IPS-18a (cell line): ENCODE measurements at regions not wholly inside any gene's neighbourhood (a gene's known extent, or its start where the extent isn't known, plus 50 kb on each side); places are given as distances from the start of the nearest gene placed in this dataset.

Source experiments
- H3K27ac ChIP-seq: one replicate; pipeline ENCODE4 v1.5.1; 2013; ENCODE audit warnings: low read length
- H3K27me3 ChIP-seq: one replicate; pipeline ENCODE4 v1.6.1; 2013; ENCODE audit warnings: mild to moderate bottlenecking, low read length; ENCODE audit not compliant: control insufficient read depth, insufficient read depth
- H3K36me3 ChIP-seq: one replicate; pipeline ENCODE4 v1.6.1; 2013; ENCODE audit warnings: low read depth, low read length; ENCODE audit not compliant: control insufficient read depth
- H3K4me1 ChIP-seq: one replicate; pipeline ENCODE4 v1.6.1; 2013; ENCODE audit warnings: low read depth, low read length; ENCODE audit not compliant: control insufficient read depth
- H3K4me3 ChIP-seq: one replicate; pipeline ENCODE4 v1.5.1; 2013; ENCODE audit warnings: low read length
- H3K9ac ChIP-seq: one replicate; pipeline ENCODE4 v1.6.1; 2013; ENCODE audit warnings: mild to moderate bottlenecking, low read length, moderate library complexity
- H3K9me3 ChIP-seq: one replicate; pipeline ENCODE4 v1.6.1; 2013; ENCODE audit warnings: low read depth, low read length; ENCODE audit not compliant: control insufficient read depth

- Histone ChIP-seq H3K9me3 (no peaks in the 10 kb centered on the region), H3K4me1 (peaks cover 11% of the 10 kb centered on the region), H3K27ac (no peak overlapping the region), H3K27me3 (no peaks in the 10 kb centered on the region), H3K36me3 (no peaks in the 10 kb centered on the region), H3K9ac (no peak overlapping the region), H3K4me3 (no peak overlapping the region)
These were observed 290.2 kb downstream of the AKAIN1 start for GRCh38 chr18:4906856-4907255.

- Histone ChIP-seq H3K4me1 (no peaks in the 10 kb centered on the region), H3K9me3 (peaks cover 11% of the 10 kb centered on the region), H3K4me3 (no peak overlapping the region), H3K27me3 (no peaks in the 10 kb centered on the region), H3K9ac (no peak overlapping the region), H3K36me3 (no peaks in the 10 kb centered on the region), H3K27ac (no peak overlapping the region)
These were observed 308.6 kb downstream of the AKAIN1 start for GRCh38 chr18:4888251-4889040.

- Histone ChIP-seq H3K27me3 (no peaks in the 10 kb centered on the region), H3K27ac (no peak overlapping the region), H3K4me3 (no peak overlapping the region), H3K36me3 (no peaks in the 10 kb centered on the region), H3K9me3 (no peaks in the 10 kb centered on the region), H3K9ac (no peak overlapping the region), H3K4me1 (no peaks in the 10 kb centered on the region)
These were observed 318.6 kb downstream of the AKAIN1 start for GRCh38 chr18:4878480-4878879.

GRCh38 chr18:4871197-4871596 is 325.9 kb downstream of the AKAIN1 start:
- H3K4me3 ChIP-seq, result no peak overlapping the region
- H3K27me3 ChIP-seq, result no peaks in the 10 kb centered on the region
- H3K9ac ChIP-seq, result no peak overlapping the region
- H3K9me3 ChIP-seq, result peaks cover 8% of the 10 kb centered on the region
- no peak overlapping the region for H3K27ac ChIP-seq
- no peaks in the 10 kb centered on the region for H3K36me3 ChIP-seq
- H3K4me1 ChIP-seq, result peaks cover 12% of the 10 kb centered on the region

- Histone ChIP-seq H3K4me3 (no peak overlapping the region), H3K4me1 (peaks cover 19% of the 10 kb centered on the region), H3K36me3 (no peaks in the 10 kb centered on the region), H3K9ac (no peak overlapping the region), H3K9me3 (peaks cover 8% of the 10 kb centered on the region), H3K27me3 (no peaks in the 10 kb centered on the region), H3K27ac (no peak overlapping the region)
These were observed 326.8 kb downstream of the AKAIN1 start for GRCh38 chr18:4870177-4870773.

GRCh38 chr18:4869155-4869554 is 327.9 kb downstream of the AKAIN1 start:
- Histone ChIP-seq H3K27ac (peak overlapping the region; percentile 14), H3K9ac (no peak overlapping the region), H3K4me1 (peaks cover 19% of the 10 kb centered on the region), H3K36me3 (no peaks in the 10 kb centered on the region), H3K27me3 (no peaks in the 10 kb centered on the region), H3K4me3 (no peak overlapping the region), H3K9me3 (peaks cover 8% of the 10 kb centered on the region)

- no peak overlapping the region for H3K9ac ChIP-seq
- H3K9me3 ChIP-seq, result no peaks in the 10 kb centered on the region
- no peaks in the 10 kb centered on the region for H3K27me3 ChIP-seq
- H3K36me3 ChIP-seq, result no peaks in the 10 kb centered on the region
- peaks cover 19% of the 10 kb centered on the region for H3K4me1 ChIP-seq
- no peak overlapping the region for H3K4me3 ChIP-seq
- H3K27ac ChIP-seq, result no peak overlapping the region
These were observed 338.5 kb downstream of the AKAIN1 start for GRCh38 chr18:4858379-4859127.

- no peaks in the 10 kb centered on the region for H3K36me3 ChIP-seq
- H3K4me3 ChIP-seq, result peak overlapping the region; percentile 21
- H3K27ac ChIP-seq, result peak overlapping the region; percentile 51
- no peak overlapping the region for H3K9ac ChIP-seq
- peaks cover 19% of the 10 kb centered on the region for H3K4me1 ChIP-seq
- H3K9me3 ChIP-seq, result no peaks in the 10 kb centered on the region
- H3K27me3 ChIP-seq, result no peaks in the 10 kb centered on the region
These were observed 342.4 kb downstream of the AKAIN1 start for GRCh38 chr18:4854671-4855070.

GRCh38 chr18:4851301-4851976 is 345.6 kb downstream of the AKAIN1 start:
- Histone ChIP-seq H3K9ac (no peak overlapping the region), H3K36me3 (no peaks in the 10 kb centered on the region), H3K9me3 (no peaks in the 10 kb centered on the region), H3K27ac (no peak overlapping the region), H3K27me3 (no peaks in the 10 kb centered on the region), H3K4me1 (peaks cover 19% of the 10 kb centered on the region), H3K4me3 (no peak overlapping the region)

- Histone ChIP-seq H3K9me3 (no peaks in the 10 kb centered on the region), H3K27me3 (no peaks in the 10 kb centered on the region), H3K9ac (no peak overlapping the region), H3K36me3 (no peaks in the 10 kb centered on the region), H3K4me1 (no peaks in the 10 kb centered on the region), H3K27ac (no peak overlapping the region), H3K4me3 (no peak overlapping the region)
These were observed 350.0 kb downstream of the AKAIN1 start for GRCh38 chr18:4847056-4847455.

GRCh38 chr18:4844320-4844719 is 352.7 kb downstream of the AKAIN1 start:
- Histone ChIP-seq H3K9me3 (no peaks in the 10 kb centered on the region), H3K27ac (no peak overlapping the region), H3K4me1 (peaks cover 4% of the 10 kb centered on the region), H3K9ac (no peak overlapping the region), H3K27me3 (no peaks in the 10 kb centered on the region), H3K36me3 (no peaks in the 10 kb centered on the region), H3K4me3 (no peak overlapping the region)
